Jurkat, Clone E6-1 (cell line): ENCODE measurements at regions not wholly inside any gene's neighbourhood (a gene's known extent, or its start where the extent isn't known, plus 50 kb on each side); places are given as distances from the start of the nearest gene placed in this dataset.
"Not testable (repeated sequence)": the region's sequence is repeated elsewhere in the genome, so short reads cannot be mapped to it uniquely, and the experiment has no call there.

ENCODE experiments used
- DNase-seq: peaks from one replicate; pipeline ENCODE4 v3.0.0-alpha.2; 2011; ENCODE audit warnings: low read depth, low spot score
- H3K4me3 ChIP-seq: 2 replicates; pipeline ENCODE4 v1.5.1; 2011; ENCODE audit warnings: mild to moderate bottlenecking, low read length, control low read depth, moderate library complexity

DNA sequence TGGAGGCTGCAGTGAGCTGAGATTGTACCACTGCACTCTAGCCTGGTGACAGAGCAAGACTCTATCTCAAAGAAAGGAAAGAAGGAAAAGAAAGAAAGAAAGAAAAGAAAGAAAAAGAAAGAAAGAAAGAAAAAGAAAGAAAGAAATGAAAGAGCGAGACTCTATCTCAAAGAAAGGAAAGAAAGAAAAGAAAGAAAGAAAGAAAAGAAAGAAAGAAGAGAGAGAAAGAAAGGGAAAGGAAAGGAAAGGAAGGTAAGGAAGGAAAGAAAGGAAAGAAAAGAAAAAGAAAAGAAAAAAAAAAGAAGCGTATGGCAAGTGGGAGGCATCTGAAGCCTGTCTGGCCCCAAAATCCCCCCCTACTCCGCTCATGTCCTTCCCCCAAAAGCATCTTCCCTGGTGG lies 182.3 kb upstream of the MSX2 start:
- no peak overlapping the region for H3K4me3 ChIP-seq
- DNase-seq, result no peak

GRCh38 chr5:174542471-174542870 lies 181.9 kb upstream of the MSX2 start:
- no peak overlapping the region for H3K4me3 ChIP-seq
- DNase-seq, result no peak

DNA sequence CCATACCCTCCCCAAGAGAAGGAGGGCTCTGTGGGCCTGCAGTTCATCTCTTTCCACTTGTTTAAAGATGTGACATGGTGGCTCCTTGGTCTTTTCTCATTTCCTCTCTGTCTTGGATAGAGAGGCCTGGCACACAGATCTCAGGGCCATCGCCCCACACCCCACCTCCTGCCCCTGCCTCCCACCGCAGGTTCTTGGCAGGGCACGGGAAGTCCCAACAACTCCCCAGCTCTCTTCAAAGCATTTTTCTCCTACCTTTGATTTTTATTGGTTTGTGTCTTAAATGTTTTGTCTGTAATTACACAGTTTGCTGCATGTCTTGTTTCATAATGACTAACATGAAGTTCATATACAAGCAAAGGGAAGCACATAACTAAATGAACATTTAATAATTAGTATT lies 178.5 kb upstream of the MSX2 start:
- no peak for DNase-seq
- no peak overlapping the region for H3K4me3 ChIP-seq

GRCh38 chr5:174547814-174548213 lies 176.6 kb upstream of the MSX2 start:
- H3K4me3 ChIP-seq, result no peak overlapping the region
- DNase-seq, result no peak

GRCh38 chr5:174549254-174549653 lies 175.1 kb upstream of the MSX2 start:
- H3K4me3 ChIP-seq, result no peak overlapping the region
- no peak for DNase-seq

- no peak for DNase-seq
- no peak overlapping the region for H3K4me3 ChIP-seq
These were observed 174.4 kb upstream of the MSX2 start for GRCh38 chr5:174550026-174550425.

- no peak overlapping the region for H3K4me3 ChIP-seq
- no peak for DNase-seq
These were observed 172.0 kb upstream of the MSX2 start for GRCh38 chr5:174552428-174552827.

DNA sequence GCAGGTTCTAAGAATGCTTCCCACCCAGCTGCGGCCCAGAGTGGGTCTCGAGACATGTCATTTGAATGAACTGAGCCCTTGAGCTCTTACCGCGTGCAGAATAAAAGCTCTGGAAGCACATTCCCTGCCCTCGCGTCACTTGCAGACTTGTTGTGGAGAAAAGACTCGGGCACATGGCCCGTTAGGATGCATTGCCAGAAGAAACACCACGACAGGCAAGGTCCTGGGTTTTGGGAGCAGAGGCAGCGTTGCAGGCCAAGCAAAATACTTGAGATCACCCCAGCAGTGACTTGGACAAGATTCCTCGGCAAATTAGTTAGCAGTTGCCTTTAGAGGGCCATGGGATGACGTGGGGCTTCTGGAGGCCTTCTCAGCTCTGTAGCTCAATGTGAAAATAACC lies 170.8 kb upstream of the MSX2 start:
- H3K4me3 ChIP-seq, result no peak overlapping the region
- DNase-seq, result no peak

DNA sequence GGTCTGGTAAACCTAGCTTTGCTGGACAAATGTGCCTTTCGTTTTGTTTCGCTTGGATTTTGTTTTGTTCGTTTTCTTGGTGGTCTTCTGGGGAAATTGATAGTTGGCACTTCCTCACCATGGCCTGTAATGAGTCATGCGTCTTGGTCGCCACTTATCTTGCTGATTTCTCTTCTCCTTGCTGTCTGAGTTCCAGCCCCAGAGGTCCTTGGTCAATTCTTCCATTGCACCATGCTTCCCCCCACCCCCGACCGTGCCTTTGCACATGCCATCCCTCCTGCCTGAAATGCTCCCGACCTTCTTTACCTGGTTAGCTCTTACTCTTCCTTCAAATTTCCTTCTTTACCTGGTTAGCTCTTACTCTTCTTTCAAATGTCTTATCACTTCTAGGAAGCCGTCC lies 168.7 kb upstream of the MSX2 start:
- H3K4me3 ChIP-seq, result no peak overlapping the region
- no peak for DNase-seq

DNA sequence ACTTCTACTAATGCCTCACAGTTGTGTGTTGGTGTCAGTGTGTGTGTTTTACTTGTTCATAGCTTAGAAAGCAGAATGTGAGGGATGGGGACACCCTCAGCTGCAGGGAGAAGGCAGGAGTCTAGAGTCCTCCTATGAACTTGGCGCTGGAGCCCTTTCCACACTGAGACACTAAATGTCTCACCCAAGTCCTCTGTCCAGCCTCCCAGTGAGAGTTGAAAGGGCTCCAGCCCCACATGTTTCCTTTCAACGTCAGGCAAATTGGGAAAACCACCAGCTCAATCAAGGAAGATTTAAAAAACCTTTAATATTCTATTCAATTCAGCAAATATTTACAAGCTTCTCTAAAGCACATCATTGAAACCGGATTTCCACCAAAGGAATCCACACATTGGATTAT lies 167.6 kb upstream of the MSX2 start:
- no peak for DNase-seq
- H3K4me3 ChIP-seq, result no peak overlapping the region

DNA sequence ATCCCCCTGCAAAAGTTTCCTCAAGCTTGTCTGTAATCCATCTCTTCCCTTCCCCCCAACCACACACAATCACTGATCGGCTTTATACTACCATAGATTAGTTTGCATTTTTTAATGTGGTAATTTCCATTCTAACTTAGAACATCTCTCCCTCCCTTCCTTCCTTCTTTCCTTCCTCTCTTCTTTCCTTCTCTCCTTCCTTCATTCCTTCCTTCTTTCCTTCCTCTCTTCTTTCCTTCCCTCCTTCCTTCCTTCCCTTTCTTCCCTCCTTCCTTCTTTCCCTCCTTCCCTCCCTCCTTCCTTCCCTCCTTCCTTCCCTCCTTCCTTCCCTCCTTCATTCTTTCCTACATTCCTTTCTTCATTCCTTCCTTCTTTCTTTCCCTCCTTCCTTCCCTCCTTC lies 166.2 kb upstream of the MSX2 start:
- no peak for DNase-seq
- H3K4me3 ChIP-seq, result no peak overlapping the region

DNA sequence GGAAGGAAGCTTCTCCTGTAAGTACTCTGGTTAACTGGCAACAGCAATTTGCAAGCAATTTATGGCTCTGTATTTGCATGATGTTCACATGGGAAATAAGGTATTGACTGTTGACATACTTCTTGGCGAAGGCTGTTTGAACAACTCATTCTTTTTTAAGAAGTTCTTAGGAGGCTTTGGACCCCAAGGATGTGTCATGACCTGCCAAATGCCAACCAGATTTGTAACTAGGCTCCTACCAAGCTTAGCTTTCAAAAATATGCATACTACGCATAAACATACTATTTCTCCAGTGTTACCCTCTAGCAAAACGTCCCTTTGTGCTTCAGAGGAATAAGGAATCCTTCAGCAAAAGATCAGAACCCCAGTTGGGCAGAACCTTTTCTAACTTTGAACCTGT lies 165.2 kb upstream of the MSX2 start:
- DNase-seq, result no peak

DNA sequence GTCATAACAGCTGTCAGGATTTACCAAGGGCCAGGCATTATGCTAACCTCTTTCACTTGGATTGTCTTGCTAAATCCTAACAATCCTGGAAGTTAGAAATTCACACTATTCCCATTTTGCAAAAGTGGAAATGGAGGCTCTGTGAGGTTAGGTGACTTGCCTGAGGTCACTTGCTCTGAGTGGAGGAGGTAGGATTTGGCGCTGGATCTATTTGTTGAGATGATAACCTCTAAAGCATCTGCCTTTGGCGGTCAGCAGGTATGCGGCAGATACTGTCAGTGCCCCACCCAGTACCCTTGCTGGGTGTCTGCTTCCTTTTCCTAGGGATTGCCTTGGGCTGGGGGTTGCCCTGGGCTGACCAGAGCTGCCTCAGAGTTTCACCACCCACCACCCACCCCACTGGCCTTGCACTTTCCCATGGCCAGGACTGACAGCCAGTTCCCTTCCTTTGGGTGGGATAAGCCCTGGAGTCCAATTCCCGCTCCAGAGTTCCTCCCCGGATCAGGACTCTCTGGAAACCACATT lies 164.8 kb upstream of the MSX2 start:
- DNase-seq, result no peak
- H3K4me3 ChIP-seq, result no peak overlapping the region

More for the DNA sequence above, 165.2 kb upstream of the MSX2 start:
- H3K4me3 ChIP-seq, result no peak overlapping the region

DNA sequence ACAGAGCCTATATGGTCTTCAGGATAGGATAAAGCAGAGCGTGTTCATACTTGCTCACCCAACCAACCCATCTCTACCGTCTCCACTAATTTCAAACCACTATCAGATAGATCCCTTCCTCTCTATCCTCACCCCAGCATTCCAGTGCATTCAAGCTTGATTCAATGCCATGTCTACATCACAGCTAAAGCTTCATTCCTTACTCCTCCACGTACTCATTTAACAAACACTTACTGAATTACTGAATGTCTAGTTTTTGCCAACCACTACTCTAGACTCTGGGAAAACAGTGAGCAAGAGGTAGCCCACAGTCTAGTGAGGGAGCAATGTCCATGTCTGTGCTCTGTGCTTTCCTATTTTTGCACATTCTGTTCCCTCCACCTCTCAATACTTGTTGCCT lies 163.5 kb upstream of the MSX2 start:
- H3K4me3 ChIP-seq, result no peak overlapping the region
- no peak for DNase-seq

DNA sequence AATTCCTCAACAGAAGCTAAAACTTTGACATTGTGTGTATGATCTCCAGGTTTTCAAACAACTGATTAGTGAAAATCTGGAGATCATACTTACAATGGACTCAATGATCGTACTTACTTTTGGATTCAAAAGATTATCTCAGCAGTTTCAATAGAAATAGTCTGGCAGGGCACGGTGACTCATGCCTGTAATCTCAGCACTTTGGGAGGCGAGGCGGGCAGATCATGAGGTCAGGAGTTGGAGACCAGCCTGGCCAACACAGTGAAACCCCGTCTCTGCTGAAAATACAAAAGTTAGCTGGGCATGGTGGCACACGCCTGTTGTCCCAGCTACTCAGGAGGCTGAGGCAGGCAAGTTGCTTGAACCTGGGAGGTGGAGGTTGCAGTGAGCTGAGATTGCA lies 161.3 kb upstream of the MSX2 start:
- H3K4me3 ChIP-seq, DNase-seq: not testable (repeated sequence)

- no peak overlapping the region for H3K4me3 ChIP-seq
These were observed 160.5 kb upstream of the MSX2 start for GRCh38 chr5:174563899-174564298.

DNA sequence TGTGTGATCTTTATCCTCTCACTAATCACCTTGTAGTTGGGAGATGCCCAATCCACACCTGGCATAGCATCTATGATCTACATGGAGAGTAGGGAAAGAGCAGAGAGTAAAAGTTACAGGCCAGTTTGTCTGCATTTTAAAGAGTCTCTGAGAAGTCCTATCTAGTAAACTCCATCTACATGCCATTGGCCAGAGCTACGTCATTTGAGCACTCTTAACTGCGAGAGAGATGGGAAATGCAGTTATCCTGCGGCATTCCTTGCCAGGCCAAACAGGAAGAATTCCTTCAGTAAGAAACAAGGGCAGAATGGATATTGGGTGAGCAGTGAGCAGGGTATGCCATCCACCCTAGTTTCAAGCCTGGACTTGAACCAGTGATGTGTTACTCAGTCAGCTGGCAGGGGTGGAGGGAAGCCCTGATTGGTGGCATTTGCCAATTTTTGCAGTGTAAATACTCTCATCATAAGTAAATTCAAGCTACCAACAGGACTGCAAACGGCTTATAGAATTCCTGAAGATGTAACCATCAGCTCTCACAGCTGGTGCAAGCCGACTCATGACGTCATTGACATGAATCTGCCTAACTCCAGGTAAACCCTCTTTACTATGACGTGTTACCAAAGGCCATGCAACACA lies 156.8 kb upstream of the MSX2 start:
- no peak for DNase-seq
- no peak overlapping the region for H3K4me3 ChIP-seq

More at GRCh38 chr5:174563899-174564298, 160.5 kb upstream of the MSX2 start:
- DNase-seq, result no peak

DNA sequence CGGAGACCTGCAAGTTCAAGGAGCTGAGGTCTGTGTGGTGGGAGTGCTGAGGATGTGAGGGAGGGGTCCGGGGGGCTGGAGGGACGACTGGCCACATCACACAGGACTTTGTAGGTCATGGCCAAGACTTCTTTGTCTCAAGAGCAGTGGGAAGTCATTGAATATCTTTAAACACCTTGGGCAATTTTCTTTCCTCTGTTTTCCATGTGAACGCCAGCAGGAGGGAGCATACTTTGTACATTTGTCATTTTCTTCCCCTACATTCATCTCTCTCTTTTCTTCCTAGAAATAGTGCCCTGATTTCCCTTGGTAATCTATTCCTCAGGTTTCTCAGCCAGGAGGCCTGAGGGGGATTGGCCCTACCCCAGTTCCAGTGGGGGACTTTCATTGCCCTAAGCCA lies 153.7 kb upstream of the MSX2 start:
- H3K4me3 ChIP-seq, result no peak overlapping the region
- no peak for DNase-seq

DNA sequence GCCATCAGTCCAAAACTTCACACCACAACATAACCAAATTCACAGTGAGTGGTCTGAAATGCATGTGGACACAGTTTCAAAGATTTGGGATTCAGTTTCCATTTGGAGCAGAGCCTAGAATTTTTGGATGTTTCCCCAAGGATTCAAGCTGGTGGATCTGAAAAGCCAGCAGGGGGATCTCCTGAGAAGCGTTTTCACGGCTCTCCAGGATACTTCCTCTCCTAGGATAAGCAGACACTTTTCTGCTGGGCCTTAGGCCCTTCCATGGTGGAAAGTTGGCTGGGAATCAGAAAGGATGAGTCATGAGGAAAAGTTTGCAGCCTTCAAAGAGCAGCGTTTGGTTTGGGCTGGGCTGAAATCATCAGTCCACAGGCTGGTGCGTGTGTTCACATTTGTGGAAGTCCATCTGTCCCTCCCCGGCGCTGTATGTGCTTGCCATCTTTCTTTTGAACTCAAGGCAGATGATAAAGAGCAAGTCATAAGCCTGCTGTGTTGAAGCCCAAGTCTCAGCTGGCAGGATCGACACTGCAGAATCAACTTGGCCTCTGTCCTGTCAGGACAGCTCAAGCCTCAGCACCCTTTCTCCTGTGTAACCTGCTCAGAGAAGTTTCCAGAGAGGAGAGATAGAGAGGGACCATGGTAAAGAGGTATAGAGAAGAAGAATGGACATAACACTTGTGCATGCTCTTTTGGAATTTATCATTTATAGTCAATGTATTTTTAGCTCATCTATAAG lies 152.6 kb upstream of the MSX2 start:
- no peak for DNase-seq
- no peak overlapping the region for H3K4me3 ChIP-seq

DNA sequence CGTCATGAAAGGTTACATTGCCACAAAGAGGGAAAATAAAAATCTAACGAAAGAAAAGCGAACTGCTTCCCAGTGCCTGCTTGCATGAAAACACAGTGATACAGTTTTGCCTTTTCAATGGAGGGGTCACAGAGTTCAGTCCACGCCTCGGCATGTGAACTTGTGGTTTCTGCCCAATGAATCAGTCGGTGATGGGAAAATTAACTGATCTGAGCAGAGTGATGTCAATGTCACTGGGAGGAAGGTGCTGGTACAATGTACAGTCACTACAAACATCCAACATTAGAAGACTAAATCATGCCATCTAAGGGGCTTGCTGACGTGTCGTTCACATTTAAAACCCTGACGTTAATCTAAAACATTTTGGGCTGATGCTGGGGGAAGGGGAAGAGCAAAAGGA lies 151.8 kb upstream of the MSX2 start:
- no peak for DNase-seq

More for the DNA sequence above, 151.8 kb upstream of the MSX2 start:
- no peak overlapping the region for H3K4me3 ChIP-seq
